Spleen (tissue), 11 donors: ENCODE measurements at regions not wholly inside any gene's neighbourhood (a gene's known extent, or its start where the extent isn't known, plus 50 kb on each side); places are given as distances from the start of the nearest gene placed in this dataset.
"Not testable (repeated sequence)": the region's sequence is repeated elsewhere in the genome, so short reads cannot be mapped to it uniquely, and the experiment has no call there.

Experiments
- DNase-seq: peaks from one replicate; pipeline ENCODE4 v3.0.0-alpha.2; 2020
- H3K27ac ChIP-seq, 8 donors: fragments of 200-600 bp; sonication (generic) in 7 of 8; 1 replicate in 4 of 8; 2 replicates in 4 of 8; pipeline versions ENCODE4 v1.5.0 to v1.8.0; 2016 to 2021; ENCODE audit warnings: inconsistent platforms in 4 of 8, mild to moderate bottlenecking in 4 of 8, moderate library complexity in 1 of 8
- H3K27me3 ChIP-seq, 7 donors: fragments of 200-600 bp; sonication (generic) in 6 of 7; replicated peaks in 1 of 7; 1 replicate in 4 of 7; 2 replicates in 3 of 7; pipeline versions ENCODE4 v1.5.0 to v1.8.0; 2016 to 2021; ENCODE audit warnings: inconsistent platforms in 3 of 7, mild to moderate bottlenecking in 1 of 7
- H3K36me3 ChIP-seq, 6 donors: fragments of 200-600 bp; sonication (generic) in 5 of 6; 1 replicate in 4 of 6; 2 replicates in 2 of 6; pipeline versions ENCODE4 v1.5.0 to v1.8.0; 2016 to 2021; ENCODE audit warnings: inconsistent platforms in 2 of 6
- H3K4me1 ChIP-seq, 6 donors: fragments of 200-600 bp; sonication (generic) in 5 of 6; 1 replicate in 3 of 6; 2 replicates in 3 of 6; pipeline versions ENCODE4 v1.5.0 to v1.8.0; 2016 to 2021; ENCODE audit warnings: inconsistent platforms in 3 of 6
- H3K4me3 ChIP-seq, 8 donors: fragments of 200-600 bp; sonication (generic) in 7 of 8; 1 replicate in 4 of 8; 2 replicates in 4 of 8; pipeline versions ENCODE4 v1.5.0 to v1.8.0; 2016 to 2021; ENCODE audit warnings: inconsistent platforms in 4 of 8, mild to moderate bottlenecking in 4 of 8, moderate library complexity in 2 of 8
- H3K9me3 ChIP-seq, 8 donors: fragments of 200-600 bp; sonication (generic) in 7 of 8; 1 replicate in 4 of 8; 2 replicates in 4 of 8; pipeline versions ENCODE4 v1.5.0 to v1.8.0; 2016 to 2021; ENCODE audit warnings: inconsistent platforms in 4 of 8
- CTCF ChIP-seq, 11 experiments: fragments of 200-600 bp in 7 of 11; fragments of 450-650 bp in 4 of 11; sonication (generic) in 4 of 11; IDR thresholded peaks in 8 of 11; conservative IDR thresholded peaks in 3 of 11; 1 replicate in 7 of 11; 2 replicates in 4 of 11; pipeline versions ENCODE4 v1.4.0 to v1.8.0; 2016 to 2021; ENCODE audit warnings: antibody characterized with exemption in 11 of 11, inconsistent platforms in 4 of 11, mild to moderate bottlenecking in 1 of 11
- POLR2A ChIP-seq, 3 donors: fragments of 450-650 bp; IDR thresholded peaks; one replicate each; pipeline ENCODE4 v1.5.1; 2017; ENCODE audit warnings: antibody characterized with exemption in 3 of 3, mild to moderate bottlenecking in 1 of 3
- POLR2AphosphoS5 ChIP-seq, 3 donors: sonication (generic); formaldehyde crosslinking; IDR thresholded peaks; one replicate each; pipeline ENCODE4 v1.5.1; 2017; ENCODE audit warnings: antibody characterized with exemption in 3 of 3
- WGBS, 5 donors: extraction: QIAGEN DNeasy Blood & Tissue Kit in 3 of 5; methylation state at CpG; one replicate each; pipeline versions ENCODE4 v1.1.5 to v1.1.7; 2013 to 2018; 5-methylcytosine and 5-hydroxymethylcytosine counted together
- intact Hi-C: fragments of 100-400 bp; cut with DNase I; formaldehyde crosslinking; loops from one replicate; pipeline ENCODE4 v1.15.0; 2023; ENCODE audit warnings: low total_unique reads
- donor health status: healthy with polysubstance abuse.
- donor health status: DM: no; HTN: no; CAD: no; lungs with moderate emphysema.
- donor health status: DM: no; HTN: no; CAD: no.
- donor health status: Bipolar disorder and iron deficiency.
- donor health status: healthy.
- donor health status: DM: no; HTN: no; CAD: no.
- donor health status: DM: yes; HTN: yes; CAD: no.

DNA sequence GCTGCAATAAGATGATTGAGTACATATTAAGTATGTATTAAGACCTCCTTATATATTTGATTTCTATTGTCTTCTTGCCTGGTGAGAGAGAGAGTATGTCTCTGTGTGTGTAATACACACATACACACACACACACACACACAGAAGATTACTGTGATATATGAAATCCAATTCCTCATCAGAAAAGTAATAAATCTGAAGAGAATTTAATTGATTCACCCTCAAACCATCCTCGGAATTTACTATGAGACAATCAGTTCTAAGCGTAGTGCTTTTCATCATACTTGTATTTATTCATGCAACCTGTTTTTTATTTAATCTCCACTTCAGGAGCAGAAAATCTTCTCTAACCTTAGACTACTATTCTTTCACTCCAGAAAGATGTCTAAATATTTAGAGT is 62.3 kb upstream of the TLL1 start:
- no peak overlapping the region for H3K27ac ChIP-seq
- H3K4me1 ChIP-seq, result no peaks in the 10 kb centered on the region
- intact Hi-C loops, result no loop called here
- H3K9me3 ChIP-seq, result no peaks in the 10 kb centered on the region
- no peaks in the 10 kb centered on the region for H3K36me3 ChIP-seq
- no peaks in the 10 kb centered on the region for H3K27me3 ChIP-seq
- no peak overlapping the region for H3K4me3 ChIP-seq
- TF ChIP-seq POLR2A (IDR thresholded peaks at IDR 0.05), result no peak
- no peak for TF ChIP-seq CTCF (IDR thresholded peaks at IDR 0.05 in 8 of 11, conservative IDR thresholded peaks at IDR 0.05 in 3 of 11)
- no peak for TF ChIP-seq POLR2AphosphoS5 (IDR thresholded peaks at IDR 0.05)
- DNase-seq, result no peak
- 82 to 93% (median 88%) methylated on average over 2 of the region's 2 CpGs for WGBS, 5 donors

GRCh38 chr4:165813606-165814005 is 59.4 kb upstream of the TLL1 start:
- no peak overlapping the region for H3K4me3 ChIP-seq
- TF ChIP-seq POLR2AphosphoS5 (IDR thresholded peaks at IDR 0.05) (no peak), POLR2A (IDR thresholded peaks at IDR 0.05) (no peak), CTCF (IDR thresholded peaks at IDR 0.05 in 8 of 11, conservative IDR thresholded peaks at IDR 0.05 in 3 of 11) (no peak)
- no peaks in the 10 kb centered on the region for H3K4me1 ChIP-seq
- intact Hi-C loops, result no loop called here
- H3K36me3 ChIP-seq, result no peaks in the 10 kb centered on the region
- peaks cover 0 to 10% (median 4%) of the 10 kb centered on the region in 8 donors for H3K9me3 ChIP-seq
- no peak overlapping the region for H3K27ac ChIP-seq
- no peak for DNase-seq
- H3K27me3 ChIP-seq, result no peaks in the 10 kb centered on the region

DNA sequence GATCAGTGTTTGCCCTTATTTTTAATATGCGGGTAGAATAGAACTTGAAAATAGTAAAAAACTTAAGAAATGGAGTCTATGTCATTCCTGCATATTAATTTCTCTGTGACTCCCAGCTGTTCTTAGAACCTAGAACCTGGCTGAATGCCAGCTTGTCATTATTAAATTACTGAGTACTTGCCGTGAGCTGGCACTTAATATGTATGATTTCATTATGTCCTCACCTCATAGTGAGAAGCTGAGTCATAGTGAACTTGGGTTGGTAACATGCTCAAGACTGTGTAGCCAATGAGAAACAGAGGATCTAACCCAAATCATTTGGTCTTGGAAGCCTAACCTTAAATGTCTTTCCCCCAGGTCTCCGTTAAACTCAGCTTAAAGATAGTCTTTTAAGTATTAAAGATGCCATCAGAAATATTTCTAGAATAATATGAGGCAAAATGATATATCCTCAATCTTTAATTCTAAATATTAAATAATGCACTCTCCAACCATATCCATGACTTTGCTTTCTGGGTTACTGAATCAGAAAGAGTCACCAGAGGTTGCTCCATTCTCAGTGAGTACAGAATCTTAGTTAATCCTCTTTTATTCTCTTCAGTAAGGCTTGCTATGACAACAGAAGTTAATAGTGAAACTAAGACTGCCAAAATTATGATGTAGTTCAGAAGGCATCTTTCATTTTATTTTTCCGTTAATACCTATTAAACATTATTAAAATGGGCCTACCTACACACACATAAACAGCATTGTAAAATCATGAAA is 58.6 kb upstream of the TLL1 start:
- Histone ChIP-seq H3K4me1 (no peaks in the 10 kb centered on the region), H3K36me3 (no peaks in the 10 kb centered on the region), H3K9me3 (peaks cover 0 to 12% (median 4%) of the 10 kb centered on the region in 8 donors), H3K4me3 (no peak overlapping the region), H3K27me3 (no peaks in the 10 kb centered on the region), H3K27ac (no peak overlapping the region)
- TF ChIP-seq CTCF (IDR thresholded peaks at IDR 0.05 in 8 of 11, conservative IDR thresholded peaks at IDR 0.05 in 3 of 11), result no peak
- no peak for TF ChIP-seq POLR2AphosphoS5 (IDR thresholded peaks at IDR 0.05)
- TF ChIP-seq POLR2A (IDR thresholded peaks at IDR 0.05), result no peak
- no peak for DNase-seq
- 80 to 86% (median 81%) methylated on average over 4 of the region's 4 CpGs for WGBS, 5 donors
- intact Hi-C loops, result no loop called here

GRCh38 chr4:165819126-165819525 is 53.9 kb upstream of the TLL1 start:
- H3K27ac ChIP-seq, H3K36me3 ChIP-seq, H3K4me1 ChIP-seq, intact Hi-C loops, DNase-seq, H3K27me3 ChIP-seq, H3K4me3 ChIP-seq: not testable (repeated sequence)
- WGBS, 5 donors, result 87 to 94% (median 90%) methylated on average over 3 to 6 of the region's 6 CpGs
- H3K9me3 ChIP-seq, result peaks cover 0 to 17% (median 7%) of the 10 kb centered on the region in 8 donors
